ENCODE measurements at regions not wholly inside any gene's neighbourhood (a gene's known extent, or its start where the extent isn't known, plus 50 kb on each side); places are given as distances from the start of the nearest gene placed in this dataset.

DNA sequence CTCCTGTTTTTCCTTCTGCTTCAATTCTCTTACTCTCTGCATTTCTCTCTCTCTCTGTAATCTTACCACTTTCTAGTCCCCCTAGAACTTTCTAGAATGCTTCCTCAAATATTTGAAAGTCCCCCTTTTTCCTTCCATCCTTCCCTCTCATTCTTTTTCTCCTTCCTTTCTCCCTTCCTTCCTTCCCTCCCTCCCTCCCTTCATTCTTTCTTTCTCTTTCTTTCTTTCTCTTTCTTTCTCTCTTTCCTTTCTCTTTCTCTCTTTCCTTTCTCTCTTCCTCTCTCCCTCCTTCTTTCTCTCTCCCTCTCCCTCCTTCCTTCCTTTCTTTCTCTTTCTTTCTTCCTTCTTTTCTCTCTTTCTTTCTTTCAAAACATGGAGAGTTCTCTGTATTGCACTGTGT, 201.4 kb upstream of the IGF1 start:
- ATAC-seq (ENCODE audit: low read depth) (no peak), DNase-seq (no peak)
- H2BK20ac ChIP-seq (ENCODE audit: low read depth, low read length), result no peak overlapping the region
- H2AK5ac ChIP-seq (ENCODE audit: low read depth, low read length), result no peak overlapping the region
- H2AK9ac ChIP-seq (replicated peaks; ENCODE audit: low read depth, low read length, poor library complexity), result no peak overlapping the region
- no peak overlapping the region for H3K27ac ChIP-seq (ENCODE audit: insufficient read depth, low read length)
- H3K18ac ChIP-seq (ENCODE audit: low read depth, low read length), result no peak overlapping the region
- no peak overlapping the region for H3K56ac ChIP-seq (ENCODE audit: extremely low read depth, insufficient read depth, low read length)
- in situ Hi-C loops (cut with MboI; ENCODE audit: low sequenced_read_pairs) (no loop called here), intact Hi-C loops (cut with micrococcal nuclease) (no loop called here), dilution Hi-C loops (cut with HindIII; ENCODE audit: low sequenced_read_pairs, unreplicated experiment) (no loop called here)
- BruUV-seq (replicated peaks), result no TSS peak
- CTCF ChIA-PET, result no interaction called here
- H3K27me3 ChIP-seq (ENCODE audit: control insufficient read depth, insufficient read depth, low read length), result peaks cover 13% of the 10 kb centered on the region
- no peak overlapping the region for H2AFZ ChIP-seq (replicated peaks; ENCODE audit: low read length, poor library complexity)
- no peaks in the 10 kb centered on the region for H3K9me1 ChIP-seq (ENCODE audit: insufficient read depth, low read length)
- no peak overlapping the region for H3K23ac ChIP-seq (ENCODE audit: low read depth, low read length)
- H3K9me3 ChIP-seq (ENCODE audit: control insufficient read depth, insufficient read depth, low read length), result no peaks in the 10 kb centered on the region
- H3K4me3 ChIP-seq (ENCODE audit: insufficient read depth, low read depth, low read length), result no peak overlapping the region
- no peak overlapping the region for H4K8ac ChIP-seq (ENCODE audit: low read depth in 2 of 2, low read length in 2 of 2)
- H3K14ac ChIP-seq (replicated peaks; ENCODE audit: low read depth, low read length), result no peak overlapping the region
- no peak overlapping the region for H2BK5ac ChIP-seq (ENCODE audit: low read depth, low read length, poor library complexity, severe bottlenecking)
- no peak overlapping the region for H3K9ac ChIP-seq (ENCODE audit: low read depth, low read length)
- H3K4me1 ChIP-seq (ENCODE audit: control insufficient read depth, insufficient read depth, low read length), result no peaks in the 10 kb centered on the region
- no peak overlapping the region for H4K5ac ChIP-seq (ENCODE audit: low read depth, low read length)
- H3K79me1 ChIP-seq (ENCODE audit: low read depth in 1 of 2, low read length in 2 of 2), result no peaks in the 10 kb centered on the region
- H4K20me1 ChIP-seq (ENCODE audit: insufficient read depth, low read length), result no peaks in the 10 kb centered on the region
- no peak overlapping the region for H2BK120ac ChIP-seq (ENCODE audit: low read depth, low read length)
- H4K91ac ChIP-seq (ENCODE audit: insufficient read depth, low read depth, low read length), result no peak overlapping the region
- POLR2A ChIA-PET (ENCODE audit: unreplicated experiment), result no interaction called here
- H3K36me3 ChIP-seq (ENCODE audit: control insufficient read depth, insufficient read depth, low read length), result no peaks in the 10 kb centered on the region
- no peak overlapping the region for H3K4me2 ChIP-seq (ENCODE audit: low read depth, low read length)
- no peak overlapping the region for H2BK15ac ChIP-seq (ENCODE audit: low read depth, low read length)
- no peak for TF ChIP-seq SMC3 (IDR thresholded peaks at IDR 0.05; ENCODE audit: low read depth, low read length)
- TF ChIP-seq MAZ (IDR thresholded peaks at IDR 0.05; ENCODE audit: borderline replicate concordance, low read depth, low read length), result no peak
- TF ChIP-seq RFX5 (IDR thresholded peaks at IDR 0.05; ENCODE audit: low read depth, low read length), result no peak
- TF ChIP-seq, protein P1, sequence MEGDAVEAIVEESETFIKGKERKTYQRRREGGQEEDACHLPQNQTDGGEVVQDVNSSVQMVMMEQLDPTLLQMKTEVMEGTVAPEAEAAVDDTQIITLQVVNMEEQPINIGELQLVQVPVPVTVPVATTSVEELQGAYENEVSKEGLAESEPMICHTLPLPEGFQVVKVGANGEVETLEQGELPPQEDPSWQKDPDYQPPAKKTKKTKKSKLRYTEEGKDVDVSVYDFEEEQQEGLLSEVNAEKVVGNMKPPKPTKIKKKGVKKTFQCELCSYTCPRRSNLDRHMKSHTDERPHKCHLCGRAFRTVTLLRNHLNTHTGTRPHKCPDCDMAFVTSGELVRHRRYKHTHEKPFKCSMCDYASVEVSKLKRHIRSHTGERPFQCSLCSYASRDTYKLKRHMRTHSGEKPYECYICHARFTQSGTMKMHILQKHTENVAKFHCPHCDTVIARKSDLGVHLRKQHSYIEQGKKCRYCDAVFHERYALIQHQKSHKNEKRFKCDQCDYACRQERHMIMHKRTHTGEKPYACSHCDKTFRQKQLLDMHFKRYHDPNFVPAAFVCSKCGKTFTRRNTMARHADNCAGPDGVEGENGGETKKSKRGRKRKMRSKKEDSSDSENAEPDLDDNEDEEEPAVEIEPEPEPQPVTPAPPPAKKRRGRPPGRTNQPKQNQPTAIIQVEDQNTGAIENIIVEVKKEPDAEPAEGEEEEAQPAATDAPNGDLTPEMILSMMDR (conservative IDR thresholded peaks at IDR 0.05; ENCODE audit: low read depth, low read length), result no peak
- no peak for TF ChIP-seq POLR2A (IDR thresholded peaks at IDR 0.05; ENCODE audit: low read depth, low read length)
- TF ChIP-seq MXI1 (IDR thresholded peaks at IDR 0.05; ENCODE audit: borderline replicate concordance, low read depth, low read length), result no peak
- no peak for TF ChIP-seq CHD1 (IDR thresholded peaks at IDR 0.05; ENCODE audit: low read depth, low read length)
- TF ChIP-seq FOS (IDR thresholded peaks at IDR 0.05; ENCODE audit: low read depth, low read length), result no peak
- TF ChIP-seq NFE2L2 (IDR thresholded peaks at IDR 0.05; ENCODE audit: low read depth, low read length), result no peak
- TF ChIP-seq, protein P2, sequence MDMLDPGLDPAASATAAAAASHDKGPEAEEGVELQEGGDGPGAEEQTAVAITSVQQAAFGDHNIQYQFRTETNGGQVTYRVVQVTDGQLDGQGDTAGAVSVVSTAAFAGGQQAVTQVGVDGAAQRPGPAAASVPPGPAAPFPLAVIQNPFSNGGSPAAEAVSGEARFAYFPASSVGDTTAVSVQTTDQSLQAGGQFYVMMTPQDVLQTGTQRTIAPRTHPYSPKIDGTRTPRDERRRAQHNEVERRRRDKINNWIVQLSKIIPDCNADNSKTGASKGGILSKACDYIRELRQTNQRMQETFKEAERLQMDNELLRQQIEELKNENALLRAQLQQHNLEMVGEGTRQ (IDR thresholded peaks at IDR 0.05; ENCODE audit: low read depth, low read length), result no peak
- no peak for TF ChIP-seq CEBPB (IDR thresholded peaks at IDR 0.05; ENCODE audit: low read depth, low read length)
- TF ChIP-seq RAD21 (IDR thresholded peaks at IDR 0.05; ENCODE audit: low read length), result no peak
- no peak for TF ChIP-seq MAFK (IDR thresholded peaks at IDR 0.05; ENCODE audit: low read depth, low read length)
- TF ChIP-seq, protein P3, sequence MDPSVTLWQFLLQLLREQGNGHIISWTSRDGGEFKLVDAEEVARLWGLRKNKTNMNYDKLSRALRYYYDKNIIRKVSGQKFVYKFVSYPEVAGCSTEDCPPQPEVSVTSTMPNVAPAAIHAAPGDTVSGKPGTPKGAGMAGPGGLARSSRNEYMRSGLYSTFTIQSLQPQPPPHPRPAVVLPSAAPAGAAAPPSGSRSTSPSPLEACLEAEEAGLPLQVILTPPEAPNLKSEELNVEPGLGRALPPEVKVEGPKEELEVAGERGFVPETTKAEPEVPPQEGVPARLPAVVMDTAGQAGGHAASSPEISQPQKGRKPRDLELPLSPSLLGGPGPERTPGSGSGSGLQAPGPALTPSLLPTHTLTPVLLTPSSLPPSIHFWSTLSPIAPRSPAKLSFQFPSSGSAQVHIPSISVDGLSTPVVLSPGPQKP (IDR thresholded peaks at IDR 0.05; ENCODE audit: borderline replicate concordance, low read depth, low read length), result no peak
- TF ChIP-seq BHLHE40 (IDR thresholded peaks at IDR 0.05; ENCODE audit: low read depth, low read length), result no peak
- no peak for TF ChIP-seq RCOR1 (IDR thresholded peaks at IDR 0.05; ENCODE audit: insufficient replicate concordance, low read length)
- no peak overlapping the region for H3K4ac ChIP-seq (ENCODE audit: low read depth, low read length)
